GM23338 (cell line): ENCODE measurements at regions not wholly inside any gene's neighbourhood (a gene's known extent, or its start where the extent isn't known, plus 50 kb on each side); places are given as distances from the start of the nearest gene placed in this dataset.

Experiments
- ATAC-seq: fragments of 200-7000 bp; cut with Tn5 transposase; 3 replicates; pipeline ENCODE4 v1.9.1; 2020
- DNase-seq: peaks from one replicate; pipeline ENCODE4 v3.0.0-alpha.2; 2015; ENCODE audit warnings: low spot score
- H2AFZ ChIP-seq: fragments of 200-600 bp; sonication (generic); 2 replicates; pipeline ENCODE4 v1.8.0; 2016; ENCODE audit warnings: antibody characterized with exemption, mild to moderate bottlenecking, moderate library complexity
- H3F3A ChIP-seq: fragments of 200-600 bp; sonication (generic); replicated peaks from 2 replicates; pipeline ENCODE4 v1.8.0; 2017; ENCODE audit warnings: antibody characterized with exemption, mixed run types, low read depth
- H3K27ac ChIP-seq: fragments of 200-600 bp; sonication (generic); 2 replicates; pipeline ENCODE4 v1.6.1; 2016; ENCODE audit warnings: low read depth
- H3K27me3 ChIP-seq: fragments of 200-600 bp; sonication (generic); 2 replicates; pipeline ENCODE4 v1.8.0; 2016; ENCODE audit warnings: mild to moderate bottlenecking, mixed run types, moderate library complexity; ENCODE audit not compliant: insufficient read depth
- H3K36me3 ChIP-seq: fragments of 200-600 bp; sonication (generic); 2 replicates; pipeline ENCODE4 v1.8.0; 2016; ENCODE audit warnings: mild to moderate bottlenecking; ENCODE audit not compliant: insufficient read depth
- H3K4me1 ChIP-seq: fragments of 200-600 bp; sonication (generic); 2 replicates; pipeline ENCODE4 v1.8.0; 2016; ENCODE audit warnings: mild to moderate bottlenecking, moderate library complexity; ENCODE audit not compliant: insufficient read depth
- H3K4me2 ChIP-seq: fragments of 200-600 bp; sonication (generic); 2 replicates; pipeline ENCODE4 v1.7.1; 2017; ENCODE audit warnings: mixed run types
- H3K4me3 ChIP-seq: fragments of 200-600 bp; sonication (generic); 2 replicates; pipeline ENCODE4 v1.6.1; 2016; ENCODE audit warnings: mixed run types
- H3K79me2 ChIP-seq: fragments of 200-600 bp; sonication (generic); replicated peaks from 2 replicates; pipeline ENCODE4 v1.8.0; 2017; ENCODE audit warnings: mild to moderate bottlenecking; ENCODE audit not compliant: insufficient read depth
- H3K9me2 ChIP-seq: fragments of 200-600 bp; sonication (generic); 2 replicates; pipeline ENCODE4 v1.8.0; 2017; ENCODE audit not compliant: insufficient read depth
- H4K20me1 ChIP-seq: fragments of 200-600 bp; sonication (generic); replicated peaks from 2 replicates; pipeline ENCODE4 v1.8.0; 2017; ENCODE audit warnings: mild to moderate bottlenecking; ENCODE audit not compliant: insufficient read depth
- H3K27ac Mint-ChIP-seq: 2 replicates; pipeline ENCODE4 v1.8.0; 2020; ENCODE audit warnings: inconsistent platforms, mild to moderate bottlenecking, moderate library complexity, mixed read lengths
- H3K27me3 Mint-ChIP-seq: 3 replicates; pipeline ENCODE4 v1.8.0; 2022; ENCODE audit warnings: low read depth, mild to moderate bottlenecking, moderate library complexity, mixed read lengths, inconsistent platforms; ENCODE audit not compliant: insufficient read depth, poor library complexity
- H3K36me3 Mint-ChIP-seq: 3 replicates; pipeline ENCODE4 v1.8.0; 2021; ENCODE audit warnings: low read depth, mild to moderate bottlenecking, inconsistent platforms, moderate library complexity, mixed read lengths
- H3K4me1 Mint-ChIP-seq: 3 replicates; pipeline ENCODE4 v1.8.0; 2020; ENCODE audit warnings: mild to moderate bottlenecking, inconsistent platforms, mixed read lengths
- H3K4me3 Mint-ChIP-seq: 3 replicates; pipeline ENCODE4 v1.8.0; 2021; ENCODE audit warnings: moderate library complexity, mild to moderate bottlenecking, inconsistent platforms, mixed read lengths
- H3K9me3 Mint-ChIP-seq: 3 replicates; pipeline ENCODE4 v1.8.0; 2020; ENCODE audit warnings: moderate library complexity, mild to moderate bottlenecking, inconsistent platforms, mixed read lengths
- EZH2 ChIP-seq: fragments of 200-600 bp; sonication (generic); IDR thresholded peaks from one replicate; pipeline ENCODE4 v1.8.0; 2017; ENCODE audit warnings: antibody characterized with exemption, mild to moderate bottlenecking, low read depth; ENCODE audit not compliant: unreplicated experiment
- EZH2phosphoT487 ChIP-seq: fragments of 200-600 bp; sonication (generic); IDR thresholded peaks from one replicate; pipeline ENCODE4 v1.8.1; 2018; ENCODE audit warnings: antibody characterized with exemption; ENCODE audit not compliant: unreplicated experiment
- JUNB ChIP-seq: IDR thresholded peaks from one replicate; pipeline ENCODE4 v1.6.1; 2016; ENCODE audit warnings: antibody characterized with exemption; ENCODE audit not compliant: unreplicated experiment
- NANOG ChIP-seq: IDR thresholded peaks from 2 replicates; pipeline ENCODE4 v1.6.1; 2016; ENCODE audit warnings: antibody characterized with exemption, borderline replicate concordance
- REST ChIP-seq: IDR thresholded peaks from one replicate; pipeline ENCODE4 v1.6.1; 2018; ENCODE audit warnings: antibody characterized with exemption; ENCODE audit not compliant: unreplicated experiment
- STAT1 ChIP-seq: IDR thresholded peaks from one replicate; pipeline ENCODE4 v1.6.1; 2016; ENCODE audit warnings: antibody characterized with exemption; ENCODE audit not compliant: unreplicated experiment
- ZNF114 ChIP-seq: fragments of 250-450 bp; sonication (Bioruptor Pico); IDR thresholded peaks from 2 replicates; pipeline ENCODE4 v1.5.0; 2020; ENCODE audit warnings: mild to moderate bottlenecking, moderate library complexity
- ZNF331 ChIP-seq: fragments of 250-450 bp; sonication (Bioruptor Pico); IDR thresholded peaks from 2 replicates; pipeline ENCODE4 v1.5.0; 2020; ENCODE audit warnings: low read depth, mild to moderate bottlenecking, moderate library complexity
- TF ChIP-seq, protein P1 (sequence below): IDR thresholded peaks from 2 replicates; pipeline ENCODE4 v1.6.1; 2016; ENCODE audit warnings: antibody characterized with exemption

- H3K36me3 ChIP-seq: no peaks in the 10 kb centered on the region; the same call in 1 of the 2 replicates
- ATAC-seq (no peak), DNase-seq (no peak)
These were observed 311.9 kb downstream of the MYCN start for GRCh38 chr2:16252251-16252650.

DNA sequence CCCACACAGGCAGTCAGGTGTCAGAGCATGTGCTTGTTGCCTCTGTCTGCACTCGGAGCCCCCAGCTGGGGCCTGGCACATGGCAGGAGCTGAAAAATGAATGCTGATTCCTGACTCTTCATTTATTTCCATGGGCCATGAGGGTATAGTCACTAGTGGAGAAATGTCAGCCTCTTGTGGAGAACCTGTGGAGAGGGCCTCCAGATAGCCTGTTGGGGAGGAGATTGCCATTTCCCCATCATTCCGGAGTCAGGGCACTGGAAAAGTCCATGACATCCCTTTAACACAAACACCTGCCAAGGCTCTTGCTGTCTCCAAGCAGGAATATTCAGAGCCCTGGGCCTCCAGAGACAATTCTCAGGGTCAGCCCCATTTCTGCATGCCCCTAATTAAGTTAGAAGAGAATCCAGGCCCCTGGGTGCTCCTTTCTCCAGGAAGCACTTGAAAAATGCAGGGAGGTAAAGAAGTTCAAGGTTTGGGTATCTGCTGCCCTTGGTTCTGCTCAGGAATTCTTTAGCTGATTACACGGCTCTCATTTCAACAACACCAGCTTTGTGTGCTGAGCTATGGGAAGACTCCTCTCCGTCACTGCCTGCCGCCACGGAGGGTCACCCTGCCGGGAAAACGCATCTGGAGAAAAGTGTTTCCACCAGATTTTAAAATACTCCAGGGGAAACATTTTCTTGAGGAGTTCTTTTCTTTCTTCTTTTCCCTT lies 311.3 kb downstream of the MYCN start:
- Histone ChIP-seq H3K4me3 (no peak overlapping the region), H3K27ac (no peak overlapping the region), H4K20me1 (no peaks in the 10 kb centered on the region), H3K4me1 (peaks cover 18% of the 10 kb centered on the region), H3K9me2 (0 out of 2 replicates have a peak, but pooled peaks cover 11% of the 10 kb centered on the region), H3F3A (no peaks in the 10 kb centered on the region), H3K4me2 (no peak overlapping the region), H3K27me3 (no peaks in the 10 kb centered on the region), H2AFZ (no peak overlapping the region), H3K79me2 (no peaks in the 10 kb centered on the region), H3K36me3 (no peaks in the 10 kb centered on the region; the same call in 1 of the 2 replicates)
- ATAC-seq: no peak
- Mint-ChIP-seq H3K36me3 (peaks cover 8% of the 10 kb centered on the region; the same call in 2 of the 3 replicates), H3K27ac (no peak overlapping the region), H3K27me3 (peaks cover 3% of the 10 kb centered on the region), H3K4me3 (no peak overlapping the region), H3K9me3 (peaks cover 7% of the 10 kb centered on the region), H3K4me1 (peaks cover 20% of the 10 kb centered on the region)
- no peak for DNase-seq
- TF ChIP-seq STAT1 (no peak), ZNF331 (CRISPR knock-in tag) (no peak), EZH2phosphoT487 (no peak), NANOG (no peak), ZNF114 (no peak)

More at GRCh38 chr2:16252251-16252650, 311.9 kb downstream of the MYCN start:
- no peak overlapping the region for H3K4me3 ChIP-seq
- H3K27me3 Mint-ChIP-seq: peaks cover 3% of the 10 kb centered on the region
- 0 out of 2 replicates have a peak, but pooled peaks cover 11% of the 10 kb centered on the region for H3K9me2 ChIP-seq
- no peak overlapping the region for H3K4me2 ChIP-seq
- peaks cover 24% of the 10 kb centered on the region for H3K4me1 Mint-ChIP-seq
- H3K36me3 Mint-ChIP-seq: peaks cover 8% of the 10 kb centered on the region; the same call in 2 of the 3 replicates
- no peak overlapping the region for H3K27ac ChIP-seq
- H3K4me1 ChIP-seq: peaks cover 18% of the 10 kb centered on the region
- H3K27ac Mint-ChIP-seq: no peak overlapping the region
- no peaks in the 10 kb centered on the region for H4K20me1 ChIP-seq
- H2AFZ ChIP-seq: no peak overlapping the region
- H3K79me2 ChIP-seq: no peaks in the 10 kb centered on the region
- no peaks in the 10 kb centered on the region for H3F3A ChIP-seq
- no peaks in the 10 kb centered on the region for H3K27me3 ChIP-seq
- no peak overlapping the region for H3K4me3 Mint-ChIP-seq
- H3K9me3 Mint-ChIP-seq: peaks cover 7% of the 10 kb centered on the region
- TF ChIP-seq EZH2phosphoT487 (no peak), STAT1 (no peak), EZH2 (no peak), JUNB (no peak), REST (no peak)
- TF ChIP-seq, protein P1, sequence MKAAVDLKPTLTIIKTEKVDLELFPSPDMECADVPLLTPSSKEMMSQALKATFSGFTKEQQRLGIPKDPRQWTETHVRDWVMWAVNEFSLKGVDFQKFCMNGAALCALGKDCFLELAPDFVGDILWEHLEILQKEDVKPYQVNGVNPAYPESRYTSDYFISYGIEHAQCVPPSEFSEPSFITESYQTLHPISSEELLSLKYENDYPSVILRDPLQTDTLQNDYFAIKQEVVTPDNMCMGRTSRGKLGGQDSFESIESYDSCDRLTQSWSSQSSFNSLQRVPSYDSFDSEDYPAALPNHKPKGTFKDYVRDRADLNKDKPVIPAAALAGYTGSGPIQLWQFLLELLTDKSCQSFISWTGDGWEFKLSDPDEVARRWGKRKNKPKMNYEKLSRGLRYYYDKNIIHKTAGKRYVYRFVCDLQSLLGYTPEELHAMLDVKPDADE: no peak
